ENCODE measurements at regions not wholly inside any gene's neighbourhood (a gene's known extent, or its start where the extent isn't known, plus 50 kb on each side); places are given as distances from the start of the nearest gene placed in this dataset.
"Not testable (repeated sequence)": the region's sequence is repeated elsewhere in the genome, so short reads cannot be mapped to it uniquely, and the experiment has no call there.

- TF ChIP-seq CTCF, POLR2A, EP300 (IDR thresholded peaks at IDR 0.05): not testable (repeated sequence)
Observed at GRCh38 chr13:109934520-109934919, 148.1 kb upstream of the IRS2 start.
